IMR-90 (cell line): ENCODE measurements at regions not wholly inside any gene's neighbourhood (a gene's known extent, or its start where the extent isn't known, plus 50 kb on each side); places are given as distances from the start of the nearest gene placed in this dataset.

Experiments
- ATAC-seq: fragments of 200-7000 bp; cut with Tn5 transposase; 2 replicates; pipeline ENCODE4 v1.9.1; 2020; ENCODE audit warnings: low read depth, mild to moderate bottlenecking, moderate library complexity
- BruUV-seq: library from RNA; stranded (reverse); fragments of 400-500 nt; replicated peaks from 2 replicates; lab custom pipeline; 2021; lab: Mats Ljungman, UMichigan
- CTCF ChIA-PET: fragments of 300-600 bp; formaldehyde crosslinking; extraction: SDS; loops from one replicate; lab custom pipeline; 2021; ENCODE audit warnings: antibody characterized with exemption; lab: Yijun Ruan, JAX
- POLR2A ChIA-PET: fragments of 300-600 bp; sonication (Branson Sonifier 250); formaldehyde crosslinking; loops from one replicate; lab custom pipeline; 2022; ENCODE audit warnings: antibody characterized with exemption; ENCODE audit not compliant: unreplicated experiment; lab: Charles Lee
- DNase-seq: peaks from one replicate; pipeline ENCODE4 v3.0.0; 2013
- H2AFZ ChIP-seq: replicated peaks from 2 replicates; pipeline ENCODE3; 2013; ENCODE audit warnings: low read length, mild to moderate bottlenecking; ENCODE audit not compliant: poor library complexity
- H2AK5ac ChIP-seq: 2 replicates; pipeline ENCODE4 v1.6.1; 2013; ENCODE audit warnings: low read depth, low read length, inconsistent platforms
- H2AK9ac ChIP-seq: replicated peaks from 2 replicates; pipeline ENCODE3; 2013; ENCODE audit warnings: mild to moderate bottlenecking, low read depth, low read length, moderate library complexity; ENCODE audit not compliant: poor library complexity
- H2BK120ac ChIP-seq: 2 replicates; pipeline ENCODE4 v1.6.1; 2013; ENCODE audit warnings: low read depth, low read length, inconsistent platforms
- H2BK15ac ChIP-seq: 3 replicates; pipeline ENCODE4 v1.6.1; 2013; ENCODE audit warnings: low read depth, low read length, inconsistent platforms
- H2BK20ac ChIP-seq: 2 replicates; pipeline ENCODE4 v1.6.1; 2013; ENCODE audit warnings: low read depth, mild to moderate bottlenecking, inconsistent platforms, low read length, moderate library complexity
- H2BK5ac ChIP-seq: 2 replicates; pipeline ENCODE4 v1.6.1; 2013; ENCODE audit warnings: mild to moderate bottlenecking, low read depth, low read length, inconsistent platforms; ENCODE audit not compliant: poor library complexity, severe bottlenecking
- H3K14ac ChIP-seq: replicated peaks from 2 replicates; pipeline ENCODE4 v1.6.1; 2013; ENCODE audit warnings: low read depth, low read length, inconsistent platforms
- H3K18ac ChIP-seq: 2 replicates; pipeline ENCODE4 v1.6.1; 2013; ENCODE audit warnings: low read depth, low read length, control low read depth
- H3K23ac ChIP-seq: 2 replicates; pipeline ENCODE4 v1.6.1; 2013; ENCODE audit warnings: low read depth, low read length, inconsistent platforms
- H3K27ac ChIP-seq: 2 replicates; pipeline ENCODE4 v1.5.1; 2013; ENCODE audit warnings: mild to moderate bottlenecking, control low read depth, low read length; ENCODE audit not compliant: insufficient read depth
- H3K27me3 ChIP-seq: 2 replicates; pipeline ENCODE4 v1.6.1; 2013; ENCODE audit warnings: low read length; ENCODE audit not compliant: control insufficient read depth, insufficient read depth
- H3K36me3 ChIP-seq: 2 replicates; pipeline ENCODE4 v1.6.1; 2013; ENCODE audit warnings: low read length, mixed read lengths; ENCODE audit not compliant: control insufficient read depth, insufficient read depth
- H3K4ac ChIP-seq: 2 replicates; pipeline ENCODE4 v1.6.1; 2013; ENCODE audit warnings: low read depth, low read length, inconsistent platforms
- H3K4me1 ChIP-seq: 2 replicates; pipeline ENCODE4 v1.6.1; 2013; ENCODE audit warnings: low read length, mixed read lengths; ENCODE audit not compliant: control insufficient read depth, insufficient read depth
- H3K4me2 ChIP-seq: 2 replicates; pipeline ENCODE4 v1.6.1; 2013; ENCODE audit warnings: low read depth, mild to moderate bottlenecking, control low read depth, low read length, moderate library complexity
- H3K4me3 ChIP-seq: 2 replicates; pipeline ENCODE4 v1.5.1; 2013; ENCODE audit warnings: low read depth, mild to moderate bottlenecking, control low read depth, low read length, moderate library complexity; ENCODE audit not compliant: insufficient read depth
- H3K56ac ChIP-seq: 2 replicates; pipeline ENCODE4 v1.6.1; 2013; ENCODE audit warnings: low read length, inconsistent platforms; ENCODE audit not compliant: insufficient read depth; ENCODE audit errors: extremely low read depth
- H3K79me1 ChIP-seq, 2 experiments: 2 replicates each; pipeline ENCODE4 v1.6.1; 2013; ENCODE audit warnings: low read length in 2 of 2, inconsistent platforms in 1 of 2, low read depth in 1 of 2
- H3K9ac ChIP-seq: 2 replicates; pipeline ENCODE4 v1.6.1; 2013; ENCODE audit warnings: low read depth, low read length, control low read depth
- H3K9me1 ChIP-seq: 2 replicates; pipeline ENCODE4 v1.6.1; 2013; ENCODE audit warnings: low read length, inconsistent platforms; ENCODE audit not compliant: insufficient read depth
- H3K9me3 ChIP-seq: 2 replicates; pipeline ENCODE4 v1.6.1; 2013; ENCODE audit warnings: low read length; ENCODE audit not compliant: control insufficient read depth, insufficient read depth
- H4K20me1 ChIP-seq: 2 replicates; pipeline ENCODE4 v1.6.1; 2013; ENCODE audit warnings: low read length, inconsistent platforms; ENCODE audit not compliant: insufficient read depth
- H4K5ac ChIP-seq: 2 replicates; pipeline ENCODE4 v1.6.1; 2013; ENCODE audit warnings: mild to moderate bottlenecking, low read depth, low read length, control low read depth
- H4K8ac ChIP-seq, 2 experiments: 2 replicates each; pipeline ENCODE4 v1.6.1; 2013; ENCODE audit warnings: low read depth in 2 of 2, low read length in 2 of 2, control low read depth in 1 of 2, inconsistent platforms in 1 of 2
- H4K91ac ChIP-seq: 2 replicates; pipeline ENCODE4 v1.6.1; 2013; ENCODE audit warnings: low read depth, low read length, inconsistent platforms; ENCODE audit not compliant: insufficient read depth
- BHLHE40 ChIP-seq: fragments of 150-350 bp; IDR thresholded peaks from 2 replicates; pipeline ENCODE4 v1.6.1; 2016; ENCODE audit warnings: mild to moderate bottlenecking, low read depth, low read length
- CEBPB ChIP-seq: IDR thresholded peaks from 2 replicates; pipeline ENCODE4 v1.6.1; 2012; ENCODE audit warnings: low read depth, low read length, improper control_type of control experiment
- CHD1 ChIP-seq: IDR thresholded peaks from 2 replicates; pipeline ENCODE4 v1.6.1; 2012; ENCODE audit warnings: low read depth, low read length, improper control_type of control experiment
- CTCF ChIP-seq: conservative IDR thresholded peaks from 2 replicates; pipeline ENCODE4 v1.5.1; 2012; ENCODE audit warnings: mild to moderate bottlenecking, low read depth, low read length, improper control_type of control experiment
- ELK1 ChIP-seq: fragments of 150-350 bp; IDR thresholded peaks from 2 replicates; pipeline ENCODE4 v1.6.1; 2016; ENCODE audit warnings: low read depth, mild to moderate bottlenecking, low read length, moderate library complexity, borderline replicate concordance
- FOS ChIP-seq: fragments of 150-350 bp; IDR thresholded peaks from 2 replicates; pipeline ENCODE4 v1.6.1; 2016; ENCODE audit warnings: low read depth, low read length
- MAFK ChIP-seq: IDR thresholded peaks from 2 replicates; pipeline ENCODE4 v1.6.1; 2012; ENCODE audit warnings: low read depth, low read length, improper control_type of control experiment
- MAZ ChIP-seq: IDR thresholded peaks from 2 replicates; pipeline ENCODE4 v1.6.1; 2012; ENCODE audit warnings: low read depth, mild to moderate bottlenecking, low read length, improper control_type of control experiment, moderate library complexity, borderline replicate concordance
- MXI1 ChIP-seq: IDR thresholded peaks from 2 replicates; pipeline ENCODE4 v1.6.1; 2012; ENCODE audit warnings: low read depth, mild to moderate bottlenecking, low read length, moderate library complexity, borderline replicate concordance
- NFE2L2 ChIP-seq: fragments of 150-350 bp; IDR thresholded peaks from 2 replicates; pipeline ENCODE4 v1.6.1; 2016; ENCODE audit warnings: low read depth, mild to moderate bottlenecking, low read length
- POLR2A ChIP-seq: IDR thresholded peaks from 2 replicates; pipeline ENCODE4 v1.6.1; 2012; ENCODE audit warnings: mild to moderate bottlenecking, low read depth, low read length
- RAD21 ChIP-seq: IDR thresholded peaks from 2 replicates; pipeline ENCODE4 v1.6.1; 2012; ENCODE audit warnings: low read length, improper control_type of control experiment
- RCOR1 ChIP-seq: IDR thresholded peaks from 2 replicates; pipeline ENCODE4 v1.6.1; 2012; ENCODE audit warnings: mild to moderate bottlenecking, low read length, improper control_type of control experiment; ENCODE audit not compliant: insufficient replicate concordance
- RFX5 ChIP-seq: IDR thresholded peaks from 2 replicates; pipeline ENCODE4 v1.8.0; 2012; ENCODE audit warnings: low read depth, mild to moderate bottlenecking, low read length, moderate library complexity
- SMC3 ChIP-seq: fragments of 150-350 bp; IDR thresholded peaks from 2 replicates; pipeline ENCODE4 v1.6.1; 2016; ENCODE audit warnings: low read depth, mild to moderate bottlenecking, antibody characterized with exemption, low read length, moderate library complexity
- WGBS, 2 experiments: methylation state at CpG; one replicate each; pipeline versions ENCODE4 v1.1.5 to v1.1.7; 2013; ENCODE audit warnings: missing lambda C conversion rate in 2 of 2; ENCODE audit not compliant: insufficient read length in 1 of 2; ENCODE audit errors: extremely low coverage in 2 of 2; 5-methylcytosine and 5-hydroxymethylcytosine counted together
- dilution Hi-C: fragments of 300-500 bp; cut with HindIII; formaldehyde crosslinking; loops from one replicate; pipeline ENCODE4 v1.14.3; 2018; ENCODE audit warnings: low sequenced_read_pairs; ENCODE audit not compliant: unreplicated experiment
- in situ Hi-C: fragments of 300-500 bp; cut with MboI; formaldehyde crosslinking; loops from 3 replicates; pipeline ENCODE4 v1.14.3; 2019; ENCODE audit warnings: low sequenced_read_pairs, inconsistent platforms, mixed read lengths
- intact Hi-C: fragments of 100-400 bp; cut with micrococcal nuclease; formaldehyde crosslinking; loops from 2 replicates; pipeline ENCODE4 v1.10.0; 2022
- TF ChIP-seq, protein P1 (sequence below): fragments of 150-350 bp; IDR thresholded peaks from 2 replicates; pipeline ENCODE4 v1.6.1; 2017; ENCODE audit warnings: mild to moderate bottlenecking, antibody characterized with exemption, low read length, low read depth

DNA sequence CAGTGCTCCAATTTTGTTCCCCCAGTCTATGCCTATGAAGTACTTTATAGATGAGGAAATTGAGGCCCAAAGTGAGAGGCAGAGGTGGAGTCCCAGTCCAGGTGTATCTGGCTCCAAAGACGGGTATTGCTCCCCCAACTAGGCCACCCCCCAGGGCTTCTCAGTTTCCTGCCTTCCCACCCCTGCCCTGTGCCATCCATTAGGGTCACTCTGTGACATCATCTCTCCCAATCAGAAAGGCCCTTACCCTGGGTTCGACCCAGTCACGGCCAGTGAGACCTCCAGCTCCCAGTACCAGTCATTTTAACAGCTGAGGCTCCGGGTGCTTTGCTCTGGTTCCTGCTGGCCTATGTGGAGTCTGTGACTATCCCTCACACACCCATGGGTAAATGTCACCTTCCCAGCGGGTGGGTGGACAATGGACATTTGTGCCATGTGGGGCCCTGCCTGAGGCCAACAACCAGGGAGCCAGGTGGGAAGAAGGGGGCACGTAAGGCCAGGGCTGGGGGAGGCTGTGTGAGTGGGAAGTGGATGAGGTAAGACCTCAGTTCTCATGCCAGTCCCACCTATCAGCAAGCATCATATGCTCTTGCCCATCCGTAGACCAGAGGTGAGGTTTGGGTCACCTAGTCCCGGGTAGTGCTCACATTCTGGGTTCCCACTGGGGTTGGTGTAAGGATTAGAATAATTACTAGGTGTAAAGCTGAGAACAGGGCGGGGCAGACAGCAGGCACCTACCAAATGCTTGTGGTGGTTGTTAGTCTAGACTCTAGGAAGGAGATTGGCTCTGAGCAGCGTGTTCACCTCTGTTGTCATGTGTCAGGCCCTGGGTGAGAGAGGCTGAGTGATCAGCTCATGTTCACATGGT, 685.9 kb downstream of the MATN1 start:
- Histone ChIP-seq H3K14ac (no peak overlapping the region), H3K56ac (no peak overlapping the region), H3K4ac (no peak overlapping the region), H2BK120ac (no peak overlapping the region), H2BK5ac (no peak overlapping the region), H3K4me3 (no peak overlapping the region), H3K18ac (no peak overlapping the region), H3K36me3 (no peaks in the 10 kb centered on the region), H3K79me1 (no peaks in the 10 kb centered on the region), H2AFZ (no peak overlapping the region), H2AK9ac (no peak overlapping the region), H4K20me1 (no peaks in the 10 kb centered on the region), H4K91ac (no peak overlapping the region), H3K9me3 (no peaks in the 10 kb centered on the region), H3K27me3 (no peaks in the 10 kb centered on the region), H2BK15ac (no peak overlapping the region), H3K9me1 (no peaks in the 10 kb centered on the region), H3K9ac (no peak overlapping the region), H3K4me1 (no peaks in the 10 kb centered on the region), H4K5ac (no peak overlapping the region), H4K8ac (no peak overlapping the region), H3K27ac (no peak overlapping the region), H3K23ac (no peak overlapping the region), H2AK5ac (no peak overlapping the region), H2BK20ac (no peak overlapping the region), H3K4me2 (no peak overlapping the region)
- intact Hi-C loops (no loop called here), in situ Hi-C loops (no loop called here), dilution Hi-C loops (no loop called here)
- POLR2A ChIA-PET = no interaction called here
- DNase-seq (no peak), ATAC-seq (no peak)
- CTCF ChIA-PET = no interaction called here
- WGBS, 2 experiments = 72% methylated on average over 4 of the region's 10 CpGs; no CpG with 5 or more reads in 1 of the 2 experiments
- BruUV-seq = no TSS peak
- TF ChIP-seq RCOR1 (no peak), MAZ (no peak), ELK1 (no peak), CEBPB (no peak), NFE2L2 (no peak), CTCF (no peak), MXI1 (no peak), SMC3 (no peak), FOS (no peak), CHD1 (no peak), RAD21 (no peak), RFX5 (no peak), MAFK (no peak), POLR2A (no peak), BHLHE40 (no peak)
- TF ChIP-seq, protein P1, sequence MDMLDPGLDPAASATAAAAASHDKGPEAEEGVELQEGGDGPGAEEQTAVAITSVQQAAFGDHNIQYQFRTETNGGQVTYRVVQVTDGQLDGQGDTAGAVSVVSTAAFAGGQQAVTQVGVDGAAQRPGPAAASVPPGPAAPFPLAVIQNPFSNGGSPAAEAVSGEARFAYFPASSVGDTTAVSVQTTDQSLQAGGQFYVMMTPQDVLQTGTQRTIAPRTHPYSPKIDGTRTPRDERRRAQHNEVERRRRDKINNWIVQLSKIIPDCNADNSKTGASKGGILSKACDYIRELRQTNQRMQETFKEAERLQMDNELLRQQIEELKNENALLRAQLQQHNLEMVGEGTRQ = no peak
